PC-3 (cell line): ENCODE measurements at regions not wholly inside any gene's neighbourhood (a gene's known extent, or its start where the extent isn't known, plus 50 kb on each side); places are given as distances from the start of the nearest gene placed in this dataset.

Source experiments
- ATAC-seq: fragments of 200-7000 bp; cut with Tn5 transposase; 2 replicates; pipeline ENCODE4 v1.9.1; 2020; ENCODE audit warnings: mild to moderate bottlenecking, moderate library complexity
- BruUV-seq: library from RNA; stranded (reverse); fragments of 400-500 nt; replicated peaks from 2 replicates; lab custom pipeline; 2021; lab: Mats Ljungman, UMichigan
- CTCF ChIA-PET: fragments of 300-600 bp; sonication (Branson Sonifier 250); formaldehyde crosslinking; loops from one replicate; lab custom pipeline; 2022; ENCODE audit warnings: antibody characterized with exemption; lab: Charles Lee
- POLR2A ChIA-PET: fragments of 300-600 bp; sonication (Branson Sonifier 250); formaldehyde crosslinking; loops from one replicate; lab custom pipeline; 2022; ENCODE audit warnings: antibody characterized with exemption; ENCODE audit not compliant: unreplicated experiment; lab: Charles Lee
- DNase-seq: peaks from one replicate; pipeline ENCODE4 v3.0.0-alpha.2; 2015
- H2AFZ ChIP-seq: fragments of 300-600 bp; sonication (generic); 2 replicates; pipeline ENCODE4 v1.6.0; 2016; ENCODE audit warnings: antibody characterized with exemption, low read length
- H3F3A ChIP-seq: fragments of 300-600 bp; sonication (generic); one replicate; pipeline ENCODE4 v1.6.0; 2017; ENCODE audit warnings: antibody characterized with exemption, low read length, control low read depth, mild to moderate bottlenecking; ENCODE audit not compliant: unreplicated experiment
- H3K27ac ChIP-seq: fragments of 300-600 bp; sonication (generic); 2 replicates; pipeline ENCODE4 v1.5.1; 2016; ENCODE audit warnings: mild to moderate bottlenecking, low read length
- H3K27me3 ChIP-seq: fragments of 300-600 bp; sonication (generic); 2 replicates; pipeline ENCODE4 v1.6.1; 2016; ENCODE audit warnings: low read length, mixed read lengths
- H3K36me3 ChIP-seq: fragments of 300-600 bp; sonication (generic); 2 replicates; pipeline ENCODE4 v1.6.1; 2016; ENCODE audit warnings: low read depth, mixed run types, low read length, mixed read lengths
- H3K4me1 ChIP-seq: fragments of 300-600 bp; sonication (generic); 2 replicates; pipeline ENCODE4 v1.5.1; 2016; ENCODE audit warnings: low read length; ENCODE audit not compliant: insufficient read depth
- H3K4me2 ChIP-seq: fragments of 300-600 bp; sonication (generic); 2 replicates; pipeline ENCODE4 v1.6.0; 2016; ENCODE audit warnings: low read length
- H3K4me3 ChIP-seq: fragments of 300-600 bp; sonication (generic); 2 replicates; pipeline ENCODE4 v1.5.1; 2016; ENCODE audit warnings: mild to moderate bottlenecking, low read length, mixed read lengths
- H3K79me2 ChIP-seq: fragments of 300-600 bp; sonication (generic); 2 replicates; pipeline ENCODE4 v1.6.1; 2017; ENCODE audit warnings: low read length, mixed read lengths
- H3K9ac ChIP-seq: fragments of 300-600 bp; sonication (generic); 2 replicates; pipeline ENCODE4 v1.6.0; 2016; ENCODE audit warnings: mild to moderate bottlenecking, low read length
- H3K9me2 ChIP-seq: fragments of 300-600 bp; sonication (generic); replicated peaks from 2 replicates; pipeline ENCODE4 v1.6.1; 2016; ENCODE audit warnings: mixed run types, low read length, mixed read lengths
- H3K9me3 ChIP-seq: fragments of 300-600 bp; sonication (generic); 2 replicates; pipeline ENCODE4 v1.6.1; 2016; ENCODE audit warnings: low read length, mixed read lengths
- H4K20me1 ChIP-seq: fragments of 300-600 bp; sonication (generic); 2 replicates; pipeline ENCODE4 v1.6.1; 2016; ENCODE audit warnings: low read length, mixed read lengths
- CTCF ChIP-seq: fragments of 300-600 bp; sonication (generic); conservative IDR thresholded peaks from 2 replicates; pipeline ENCODE4 v1.5.1; 2017; ENCODE audit warnings: antibody characterized with exemption, low read depth, mild to moderate bottlenecking, low read length
- EZH2 ChIP-seq: fragments of 300-600 bp; sonication (generic); IDR thresholded peaks from one replicate; pipeline ENCODE4 v1.6.1; 2017; ENCODE audit warnings: antibody characterized with exemption, mild to moderate bottlenecking, low read length; ENCODE audit not compliant: unreplicated experiment
- EZH2phosphoT487 ChIP-seq: fragments of 300-600 bp; sonication (generic); IDR thresholded peaks from 2 replicates; pipeline ENCODE4 v1.6.1; 2018; ENCODE audit warnings: mild to moderate bottlenecking, antibody characterized with exemption, low read length, borderline replicate concordance
- intact Hi-C: fragments of 100-400 bp; cut with micrococcal nuclease; formaldehyde crosslinking; loops from 2 replicates; pipeline ENCODE4 v1.9.0; 2023

DNA sequence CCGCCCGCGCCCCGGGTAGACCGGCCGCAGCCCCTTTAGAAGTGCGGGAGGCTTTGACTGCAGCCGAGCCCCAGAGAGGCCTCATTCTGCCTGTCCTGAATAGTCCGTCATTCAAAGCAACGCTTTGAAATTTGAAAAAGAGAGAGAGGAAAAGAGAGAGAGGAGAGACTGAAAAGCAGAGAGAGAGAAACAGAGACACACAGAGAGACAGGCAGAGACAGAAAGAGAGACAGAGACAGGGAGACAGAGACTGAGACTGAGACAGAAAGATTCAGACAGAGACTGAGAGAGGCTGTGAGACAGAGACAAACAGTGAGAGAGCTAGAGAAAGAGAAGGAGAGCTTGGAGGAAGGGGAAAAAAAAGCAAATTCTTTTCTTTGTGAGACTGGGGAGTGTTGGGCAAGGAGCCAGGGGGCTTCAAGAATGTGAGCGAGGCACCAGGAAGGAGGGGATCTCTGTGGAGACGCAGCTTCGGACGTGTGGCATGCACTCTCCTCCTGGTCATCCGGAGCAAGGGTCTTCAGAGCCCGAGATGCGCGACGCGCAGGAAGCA lies 73.1 kb downstream of the MYCN start:
- H4K20me1 ChIP-seq = no peaks in the 10 kb centered on the region
- H3K4me1 ChIP-seq = no peaks in the 10 kb centered on the region
- no peak overlapping the region for H3K27ac ChIP-seq
- H3K4me3 ChIP-seq = 0 out of 2 replicates have a peak overlapping the region, but pooled peaks have one; percentile 37
- no peak for DNase-seq
- H2AFZ ChIP-seq = no peak overlapping the region
- no peaks in the 10 kb centered on the region for H3K9me2 ChIP-seq
- no TSS peak for BruUV-seq
- TF ChIP-seq EZH2phosphoT487 = peak; percentile 22; the same call in 1 of the 2 replicates
- TF ChIP-seq CTCF = no peak
- H3K4me2 ChIP-seq = peak overlapping the region; percentile 51
- no peak for ATAC-seq
- no peak overlapping the region for H3K9ac ChIP-seq
- no peaks in the 10 kb centered on the region for H3K79me2 ChIP-seq
- no peaks in the 10 kb centered on the region for H3F3A ChIP-seq
- peaks cover 22% of the 10 kb centered on the region for H3K27me3 ChIP-seq
- H3K36me3 ChIP-seq = no peaks in the 10 kb centered on the region
- no peaks in the 10 kb centered on the region for H3K9me3 ChIP-seq
- ChIA-PET CTCF (no interaction called here), POLR2A (no interaction called here)
- intact Hi-C loops = no loop called here

GRCh38 chr2:16012626-16013358 lies 72.4 kb downstream of the MYCN start:
- 0 out of 2 replicates have a peak overlapping the region, but pooled peaks have one; percentile 29 for H2AFZ ChIP-seq
- no peaks in the 10 kb centered on the region for H3K9me3 ChIP-seq
- POLR2A ChIA-PET = no interaction called here
- no peak overlapping the region for H3K27ac ChIP-seq
- no peak overlapping the region for H3K9ac ChIP-seq
- no peak for TF ChIP-seq EZH2phosphoT487
- TF ChIP-seq EZH2 = no peak
- no peak for TF ChIP-seq CTCF
- H3K4me2 ChIP-seq = peak overlapping the region; percentile 51
- intact Hi-C loops = no loop called here
- CTCF ChIA-PET = no interaction called here
- H3F3A ChIP-seq = no peaks in the 10 kb centered on the region
- DNase-seq = peak; percentile 43
- H3K9me2 ChIP-seq = no peaks in the 10 kb centered on the region
- no peaks in the 10 kb centered on the region for H4K20me1 ChIP-seq
- ATAC-seq = no peak
- peak overlapping the region; percentile 37; the same call in 1 of the 2 replicates for H3K4me3 ChIP-seq
- no peaks in the 10 kb centered on the region for H3K36me3 ChIP-seq
- H3K79me2 ChIP-seq = no peaks in the 10 kb centered on the region
- peaks cover 22% of the 10 kb centered on the region for H3K27me3 ChIP-seq
- BruUV-seq = no TSS peak
- no peaks in the 10 kb centered on the region for H3K4me1 ChIP-seq

DNA sequence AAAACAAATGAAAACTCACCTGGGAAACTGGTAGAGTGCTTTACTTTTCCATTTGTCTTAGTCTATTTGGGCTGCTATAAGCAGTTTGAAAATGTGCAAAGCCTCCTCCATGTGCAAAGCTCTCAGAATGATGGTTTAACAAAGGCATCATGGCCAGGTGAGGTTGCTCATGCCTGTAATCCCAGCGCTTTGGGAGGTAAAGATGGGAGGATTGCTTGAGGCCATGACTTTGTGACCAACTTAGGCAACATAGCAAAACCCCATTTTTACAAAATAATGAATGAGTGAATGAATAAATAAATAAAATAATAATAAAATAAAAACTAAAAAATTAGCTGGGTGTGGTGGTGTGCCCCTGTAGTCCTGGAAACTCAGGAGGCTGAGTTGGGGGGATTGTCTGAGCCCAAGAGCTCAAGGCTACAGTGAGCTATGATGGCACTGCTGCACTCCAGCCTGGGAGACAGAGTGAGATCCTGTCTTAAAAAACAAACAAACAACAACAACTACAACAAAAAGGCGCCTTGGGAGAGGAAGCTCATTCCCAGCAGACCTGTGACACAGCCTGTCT lies 71.8 kb downstream of the MYCN start:
- ChIA-PET CTCF (no interaction called here), POLR2A (no interaction called here)
- H3K36me3 ChIP-seq = no peaks in the 10 kb centered on the region
- intact Hi-C loops = no loop called here
- no peak overlapping the region for H3K4me3 ChIP-seq
- no peaks in the 10 kb centered on the region for H4K20me1 ChIP-seq
- no peaks in the 10 kb centered on the region for H3K9me3 ChIP-seq
- no peak overlapping the region for H3K9ac ChIP-seq
- H3K79me2 ChIP-seq = no peaks in the 10 kb centered on the region
- no peak overlapping the region for H3K27ac ChIP-seq
- H3K4me1 ChIP-seq = no peaks in the 10 kb centered on the region
- ATAC-seq (no peak), DNase-seq (no peak)
- TF ChIP-seq CTCF = no peak
- TF ChIP-seq EZH2phosphoT487 = no peak
- no peak for TF ChIP-seq EZH2
- no peaks in the 10 kb centered on the region for H3K9me2 ChIP-seq
- H2AFZ ChIP-seq = no peak overlapping the region
- H3K4me2 ChIP-seq = no peak overlapping the region
- H3K27me3 ChIP-seq = peaks cover 20% of the 10 kb centered on the region
- no TSS peak for BruUV-seq
- no peaks in the 10 kb centered on the region for H3F3A ChIP-seq
